ENCODE measurements at regions not wholly inside any gene's neighbourhood (a gene's known extent, or its start where the extent isn't known, plus 50 kb on each side); places are given as distances from the start of the nearest gene placed in this dataset.
"Not testable (repeated sequence)": the region's sequence is repeated elsewhere in the genome, so short reads cannot be mapped to it uniquely, and the experiment has no call there.

DNA sequence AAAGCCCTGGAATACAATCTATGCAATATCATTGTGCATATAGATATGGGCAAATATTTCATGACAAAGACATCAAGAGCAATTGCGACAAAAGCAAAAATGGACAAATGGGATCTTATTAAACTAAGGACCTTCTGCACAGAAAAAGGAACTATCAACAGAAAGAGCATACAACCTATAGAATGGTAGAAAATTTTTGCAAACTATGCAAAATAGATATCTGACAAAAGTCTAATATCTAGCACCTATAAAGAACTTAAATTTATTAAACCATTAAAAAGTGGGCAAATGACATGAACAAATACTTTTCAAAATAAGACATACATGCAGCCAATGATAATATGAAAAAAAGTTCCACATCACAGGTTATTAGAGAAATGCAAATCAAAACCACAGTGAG is 312.9 kb downstream of the GLUD2 start:
- Histone ChIP-seq H3K27ac (no peak overlapping the region), H3K4me1 (no peaks in the 10 kb centered on the region), H3K36me3 (no peaks in the 10 kb centered on the region), H3K4me3 (no peak overlapping the region), H3K9me3 (no peaks in the 10 kb centered on the region), H3K27me3 (no peaks in the 10 kb centered on the region)
- ATAC-seq (ENCODE audit: low FRiP score in 2 of 2), result no peak
- WGBS, 2 donors, result 69 to 92% methylated on average over 1 of the region's 1 CpG
- DNase-seq, result no peak
- TF ChIP-seq CTCF (IDR thresholded peaks at IDR 0.05), result no peak
- TF ChIP-seq EP300 (IDR thresholded peaks at IDR 0.05), result no peak
- no peak for TF ChIP-seq POLR2A (IDR thresholded peaks at IDR 0.05)
- no peak for TF ChIP-seq POLR2AphosphoS5 (IDR thresholded peaks at IDR 0.05)

DNA sequence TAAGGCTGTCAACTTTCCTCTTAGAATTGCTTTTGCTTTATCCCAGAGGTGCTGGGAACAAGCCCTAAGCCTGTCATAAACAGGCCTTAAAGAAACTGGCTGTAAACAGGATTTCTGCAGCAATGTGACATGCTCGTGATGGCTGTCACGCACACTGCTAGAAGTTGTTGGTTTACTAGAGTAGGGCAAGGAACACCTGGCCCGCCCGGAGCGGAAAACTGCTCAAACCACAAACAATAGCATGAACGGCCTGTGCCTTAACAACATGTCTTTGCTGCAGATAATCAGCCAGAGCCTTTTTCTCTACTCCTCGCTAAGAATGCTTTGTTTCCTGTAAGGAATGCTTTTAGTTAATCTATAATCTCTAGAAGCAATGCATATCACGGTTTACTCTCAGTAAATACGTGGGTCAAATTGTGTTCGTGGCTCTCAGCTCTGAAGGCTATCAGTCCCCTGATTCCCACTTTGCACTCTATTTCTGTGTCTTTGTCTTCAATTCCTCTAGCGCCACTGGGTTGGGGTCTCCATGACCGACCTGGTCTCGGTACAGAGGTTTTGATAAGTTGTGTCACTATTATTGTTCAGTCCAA is 318.3 kb downstream of the GLUD2 start:
- no peak overlapping the region for H3K4me3 ChIP-seq
- TF ChIP-seq EP300 (IDR thresholded peaks at IDR 0.05), result no peak
- no peak for TF ChIP-seq POLR2AphosphoS5 (IDR thresholded peaks at IDR 0.05)
- no peak for TF ChIP-seq POLR2A (IDR thresholded peaks at IDR 0.05)
- TF ChIP-seq CTCF (IDR thresholded peaks at IDR 0.05), result no peak
- 67 to 80% methylated on average over 8 to 13 of the region's 13 CpGs for WGBS, 2 donors
- ATAC-seq (ENCODE audit: low FRiP score in 2 of 2) (no peak), DNase-seq (no peak)
- no peaks in the 10 kb centered on the region for H3K9me3 ChIP-seq
- no peak overlapping the region for H3K27ac ChIP-seq
- no peaks in the 10 kb centered on the region for H3K27me3 ChIP-seq
- H3K36me3 ChIP-seq, result no peaks in the 10 kb centered on the region
- H3K4me1 ChIP-seq, result no peaks in the 10 kb centered on the region

GRCh38 chrX:121374471-121374870 is 327.1 kb downstream of the GLUD2 start:
- no peaks in the 10 kb centered on the region for H3K27me3 ChIP-seq
- TF ChIP-seq EP300 (IDR thresholded peaks at IDR 0.05) (no peak), POLR2AphosphoS5 (IDR thresholded peaks at IDR 0.05) (no peak), POLR2A (IDR thresholded peaks at IDR 0.05) (no peak), CTCF (IDR thresholded peaks at IDR 0.05) (no peak)
- WGBS, 2 donors, result 60 to 62% methylated on average over 3 of the region's 3 CpGs
- H3K36me3 ChIP-seq, result no peaks in the 10 kb centered on the region
- no peak overlapping the region for H3K4me3 ChIP-seq
- no peak overlapping the region for H3K27ac ChIP-seq
- H3K4me1 ChIP-seq, result no peaks in the 10 kb centered on the region
- DNase-seq (no peak), ATAC-seq (ENCODE audit: low FRiP score in 2 of 2) (no peak)
- H3K9me3 ChIP-seq, result no peaks in the 10 kb centered on the region

- not testable (repeated sequence) for H3K36me3 ChIP-seq; H3K27ac ChIP-seq; H3K9me3 ChIP-seq; DNase-seq; H3K27me3 ChIP-seq; H3K4me3 ChIP-seq; ATAC-seq (ENCODE audit: low FRiP score in 2 of 2); H3K4me1 ChIP-seq
- 75 to 77% methylated on average over 7 of the region's 7 CpGs for WGBS, 2 donors
Measured at GRCh38 chrX:121381915-121382314, 334.5 kb downstream of the GLUD2 start.

DNA sequence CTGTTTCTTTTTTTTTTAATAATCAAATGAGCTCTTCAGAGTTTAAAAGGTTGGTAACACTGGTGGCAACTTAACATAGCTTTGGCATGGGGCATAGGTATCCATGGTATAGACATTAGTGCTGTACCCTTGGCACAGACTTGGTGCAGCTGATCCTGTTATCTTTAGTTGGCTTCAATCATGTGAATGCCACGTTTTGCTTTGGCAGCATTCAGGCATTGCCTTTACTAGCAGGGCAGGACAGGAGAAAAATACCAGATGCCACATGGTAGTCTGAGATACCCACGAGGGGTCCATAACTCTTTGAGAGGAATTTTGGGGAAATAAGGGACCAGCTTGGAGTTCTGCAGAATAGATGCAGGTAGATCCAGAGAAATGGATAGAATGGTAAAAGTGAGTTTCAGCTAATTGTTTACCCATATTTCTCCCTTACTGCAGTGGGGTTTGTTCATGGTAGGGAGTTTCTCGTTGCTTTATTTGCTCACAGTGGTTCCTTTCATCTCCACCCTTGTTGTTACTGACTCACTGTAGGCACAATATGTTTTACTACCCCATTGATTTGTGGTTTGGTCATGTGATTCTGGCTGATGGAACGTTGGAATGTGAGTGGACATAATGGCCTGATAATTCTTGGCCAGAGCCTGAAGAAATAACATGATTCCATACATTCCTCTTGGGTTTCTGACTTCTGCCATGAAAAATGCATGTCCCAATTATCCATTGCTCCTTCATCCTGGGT is 342.7 kb downstream of the GLUD2 start:
- 29 to 38% methylated on average over 4 of the region's 4 CpGs for WGBS, 2 donors

More for the DNA sequence above, 342.7 kb downstream of the GLUD2 start:
- no peaks in the 10 kb centered on the region for H3K36me3 ChIP-seq
- DNase-seq, result no peak
- H3K4me3 ChIP-seq, result no peak overlapping the region
- ATAC-seq (ENCODE audit: low FRiP score in 2 of 2), result no peak
- H3K4me1 ChIP-seq, result no peaks in the 10 kb centered on the region
- no peaks in the 10 kb centered on the region for H3K9me3 ChIP-seq
- H3K27me3 ChIP-seq, result no peaks in the 10 kb centered on the region
- TF ChIP-seq CTCF (IDR thresholded peaks at IDR 0.05), result no peak
- TF ChIP-seq POLR2AphosphoS5 (IDR thresholded peaks at IDR 0.05), result no peak
- TF ChIP-seq EP300 (IDR thresholded peaks at IDR 0.05), result no peak
- TF ChIP-seq POLR2A (IDR thresholded peaks at IDR 0.05), result no peak
- no peak overlapping the region for H3K27ac ChIP-seq
